ENCODE measurements at regions not wholly inside any gene's neighbourhood (a gene's known extent, or its start where the extent isn't known, plus 50 kb on each side); places are given as distances from the start of the nearest gene placed in this dataset.

- TF ChIP-seq CEBPZ (IDR thresholded peaks at IDR 0.05; ENCODE audit: low read depth, low read length) (no peak), USF2 (IDR thresholded peaks at IDR 0.05; ENCODE audit: borderline replicate concordance, low read depth, low read length) (no peak), YBX1 (IDR thresholded peaks at IDR 0.05) (no peak), SMAD5 (IDR thresholded peaks at IDR 0.05; ENCODE audit: low read depth) (no peak), SP1 (IDR thresholded peaks at IDR 0.05; ENCODE audit: low read depth, low read length) (no peak)
These were observed 111.0 kb upstream of the RAP2B start (continued) for GRCh38 chr3:153050978-153051377.

GRCh38 chr3:153051427-153052095 is 110.5 kb upstream of the RAP2B start:
- ChIA-PET CTCF (interaction anchor here (1.0 kb wide), 1 partner anchor 9 kb away, joined by 7 read pairs; no protein-coding TSS in a partner anchor), RAD21 (ENCODE audit: unreplicated experiment) (no interaction called here), SMC1A (ENCODE audit: uncharacterized antibody, unreplicated experiment) (no interaction called here), POLR2A (interaction anchor here (0.7 kb wide), 1 partner anchor 13 kb away, joined by 3 read pairs; no protein-coding TSS in a partner anchor)
- H4K20me1 ChIP-seq (ENCODE audit: control insufficient read depth, insufficient read depth): no peaks in the 10 kb centered on the region
- H3K9me3 ChIP-seq (replicated peaks; ENCODE audit: control insufficient read depth, insufficient read depth, low read length): no peaks in the 10 kb centered on the region
- no peaks in the 10 kb centered on the region for H3K79me2 ChIP-seq (ENCODE audit: control insufficient read depth, insufficient read depth, low read length)
- BruUV-seq (replicated peaks): no TSS peak
- H2AFZ ChIP-seq (ENCODE audit: control insufficient read depth, low read depth, low read length): no peak overlapping the region
- FAIRE-seq (no peak), ATAC-seq (no peak), DNase-seq (ENCODE audit: low read depth, low spot score) (no peak)
- no peak overlapping the region for H3K4me3 ChIP-seq
- no peak overlapping the region for H3K4me2 ChIP-seq (ENCODE audit: control insufficient read depth, insufficient read depth)
- H3K27me3 ChIP-seq (replicated peaks in 1 of 2; ENCODE audit: control insufficient read depth in 2 of 2, insufficient read depth in 2 of 2, low read length in 1 of 2): no peaks in the 10 kb centered on the region
- intact Hi-C loops (cut with micrococcal nuclease; ENCODE audit: unreplicated experiment): no loop called here
- H3K36me3 ChIP-seq (ENCODE audit: control insufficient read depth in 2 of 2, insufficient read depth in 2 of 2, low read length in 1 of 2): no peaks in the 10 kb centered on the region
- 57% methylated on average over 6 of the region's 6 CpGs for WGBS (ENCODE audit: insufficient coverage, insufficient replicate concordance, low lambda C conversion rate, missing lambda C conversion rate)
- H3K9ac ChIP-seq (ENCODE audit: control insufficient read depth, insufficient read depth, low read length): no peak overlapping the region
- in situ Hi-C loops (cut with MboI): no loop called here
- H3K27ac ChIP-seq (ENCODE audit: control insufficient read depth, insufficient read depth): no peak overlapping the region
- H3K4me1 ChIP-seq (ENCODE audit: control insufficient read depth, insufficient read depth, low read length): no peaks in the 10 kb centered on the region
- TF ChIP-seq ZNF24 (IDR thresholded peaks at IDR 0.05) (no peak), KAT2A (conservative IDR thresholded peaks at IDR 0.05; ENCODE audit: control insufficient read depth, low read depth, low read length) (no peak), POLR2A (IDR thresholded peaks at IDR 0.05; ENCODE audit: low read depth, low read length) (no peak), ZNF622 (IDR thresholded peaks at IDR 0.05) (no peak), PML (IDR thresholded peaks at IDR 0.05; ENCODE audit: low read length) (no peak), NR2C2 (IDR thresholded peaks at IDR 0.05; ENCODE audit: borderline replicate concordance, control insufficient read depth, insufficient read length, low read depth) (no peak), ETV6 (conservative IDR thresholded peaks at IDR 0.05 in 1 of 2, IDR thresholded peaks at IDR 0.05 in 1 of 2; ENCODE audit: borderline replicate concordance in 1 of 2, low read depth in 1 of 2) (no peak), DPF2 (IDR thresholded peaks at IDR 0.05) (no peak), JUND (IDR thresholded peaks at IDR 0.05; ENCODE audit: low read depth, low read length) (no peak), RBBP5 (conservative IDR thresholded peaks at IDR 0.05) (no peak), ATF2 (IDR thresholded peaks at IDR 0.05; ENCODE audit: low read length) (no peak), BMI1 (IDR thresholded peaks at IDR 0.05; ENCODE audit: borderline replicate concordance) (no peak), BRCA1 (IDR thresholded peaks at IDR 0.05; ENCODE audit: low read depth, low read length) (no peak), MTA2 (IDR thresholded peaks at IDR 0.05; ENCODE audit: low read depth) (no peak), SIX5 (IDR thresholded peaks at IDR 0.05; ENCODE audit: low read depth, low read length, severe bottlenecking) (no peak)

Data from GM12878 (cell line).